ENCODE measurements at regions not wholly inside any gene's neighbourhood (a gene's known extent, or its start where the extent isn't known, plus 50 kb on each side); places are given as distances from the start of the nearest gene placed in this dataset.

- WGBS, 2 experiments = 60 to 61% methylated on average over 8 of the region's 8 CpGs
- Histone ChIP-seq H3K9me3 (ENCODE audit: control insufficient read depth, low read length) (peaks cover 11% of the 10 kb centered on the region), H3K4me1 (ENCODE audit: control insufficient read depth, insufficient read depth, low read length) (no peaks in the 10 kb centered on the region)
Observed at GRCh38 chr14:106879241-106879640, 1352.9 kb downstream of the TMEM121 start.

DNA sequence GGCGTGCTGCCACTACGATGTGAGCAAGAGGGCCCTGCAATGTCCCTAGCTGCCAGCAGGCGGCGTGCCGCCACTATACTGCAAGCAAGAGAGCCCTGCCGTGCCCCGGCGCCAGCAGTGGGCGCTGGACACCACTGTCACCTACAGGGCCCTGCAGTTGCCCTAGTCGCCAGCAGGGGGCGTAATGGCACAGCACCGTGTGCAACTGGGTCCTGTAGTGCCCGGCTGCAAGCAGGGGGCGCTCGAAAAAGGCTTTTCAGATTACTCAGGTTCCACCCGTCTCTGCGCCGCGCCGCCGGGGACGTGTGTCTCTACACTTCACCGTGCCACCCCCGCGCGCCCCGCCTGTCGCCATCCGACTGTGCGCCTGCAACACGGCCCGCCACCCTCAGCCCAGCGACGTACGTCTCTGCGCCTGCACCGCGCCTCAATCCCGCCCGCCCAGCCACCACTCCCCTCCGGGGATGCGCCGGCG is 1356.9 kb downstream of the TMEM121 start:
- Histone ChIP-seq H3K27ac (ENCODE audit: insufficient read depth, low read depth, low read length, poor library complexity, severe bottlenecking) (no peak overlapping the region), H3K27me3 (ENCODE audit: control insufficient read depth, insufficient read depth, low read length, poor library complexity, severe bottlenecking) (no peaks in the 10 kb centered on the region), H3K4me1 (ENCODE audit: control insufficient read depth, insufficient read depth, low read length) (no peaks in the 10 kb centered on the region), H3K36me3 (ENCODE audit: control insufficient read depth, insufficient read depth, low read length) (no peaks in the 10 kb centered on the region), H3K4me3 (ENCODE audit: insufficient read depth, low read depth, low read length) (no peak overlapping the region), H3K9me3 (ENCODE audit: control insufficient read depth, low read length) (peaks cover 7% of the 10 kb centered on the region)
- 91 to 93% methylated on average over 44 of the region's 44 CpGs for WGBS, 2 experiments

More at GRCh38 chr14:106879241-106879640, 1352.9 kb downstream of the TMEM121 start:
- no peak overlapping the region for H3K4me3 ChIP-seq (ENCODE audit: insufficient read depth, low read depth, low read length)
- H3K36me3 ChIP-seq (ENCODE audit: control insufficient read depth, insufficient read depth, low read length) = no peaks in the 10 kb centered on the region
- H3K27me3 ChIP-seq (ENCODE audit: control insufficient read depth, insufficient read depth, low read length, poor library complexity, severe bottlenecking) = no peaks in the 10 kb centered on the region
- no peak overlapping the region for H3K27ac ChIP-seq (ENCODE audit: insufficient read depth, low read depth, low read length, poor library complexity, severe bottlenecking)

Measured in ectodermal cell (in vitro differentiated cells).